GM12878 (cell line): ENCODE measurements at regions not wholly inside any gene's neighbourhood (a gene's known extent, or its start where the extent isn't known, plus 50 kb on each side); places are given as distances from the start of the nearest gene placed in this dataset.

Experiments used
- ATAC-seq: fragments of 200-7000 bp; cut with Tn5 transposase; 3 replicates; pipeline ENCODE4 v1.9.1; 2020; ENCODE audit warnings: mild to moderate bottlenecking, moderate library complexity
- BruUV-seq: library from RNA; stranded (reverse); fragments of 400-500 nt; replicated peaks from 2 replicates; lab custom pipeline; 2021; lab: Mats Ljungman, UMichigan
- CTCF ChIA-PET: fragments of 300-600 bp; sonication (Branson Sonifier 250); formaldehyde crosslinking; extraction: SDS; loops from one replicate; lab custom pipeline; 2021; ENCODE audit warnings: inconsistent platforms; lab: Yijun Ruan, JAX
- POLR2A ChIA-PET: fragments of 350-600 bp; formaldehyde crosslinking; extraction: SDS; loops from one replicate; lab custom pipeline; 2021; ENCODE audit warnings: inconsistent platforms; lab: Charles Lee
- RAD21 ChIA-PET: fragments of 300-600 bp; sonication (Branson Sonifier 250); formaldehyde crosslinking; loops from one replicate; lab custom pipeline; 2023; ENCODE audit warnings: antibody characterized with exemption; ENCODE audit not compliant: unreplicated experiment; lab: Charles Lee
- SMC1A ChIA-PET: fragments of 300-600 bp; sonication (Branson Sonifier 250); formaldehyde crosslinking; loops from one replicate; lab custom pipeline; 2023; ENCODE audit not compliant: unreplicated experiment, uncharacterized antibody; lab: Charles Lee
- DNase-seq: peaks from one replicate; pipeline ENCODE4 v3.0.0-alpha.2; 2011; ENCODE audit warnings: low read depth, low spot score
- FAIRE-seq: peaks from 3 replicates; lab custom pipeline; 2011; peaks lifted over from hg19 to GRCh38; lab: Jason Lieb, UNC
- H2AFZ ChIP-seq: 2 replicates; pipeline ENCODE4 v1.6.0; 2011; ENCODE audit warnings: low read depth, low read length, control low read depth; ENCODE audit not compliant: control insufficient read depth
- H3K27ac ChIP-seq: 2 replicates; pipeline ENCODE4 v1.5.1; 2011; ENCODE audit warnings: control low read depth; ENCODE audit not compliant: control insufficient read depth, insufficient read depth
- H3K27me3 ChIP-seq, 2 experiments: replicated peaks in 1 of 2; 2 replicates each; pipeline versions ENCODE4 v1.6.0 to v1.6.1; 2011; ENCODE audit warnings: low read length in 1 of 2; ENCODE audit not compliant: control insufficient read depth in 2 of 2, insufficient read depth in 2 of 2
- H3K36me3 ChIP-seq, 2 experiments: 2 replicates each; pipeline ENCODE4 v1.5.1; 2011; ENCODE audit warnings: low read length in 1 of 2; ENCODE audit not compliant: control insufficient read depth in 2 of 2, insufficient read depth in 2 of 2
- H3K4me1 ChIP-seq: 2 replicates; pipeline ENCODE4 v1.6.1; 2011; ENCODE audit warnings: mild to moderate bottlenecking, low read length, moderate library complexity, mixed read lengths; ENCODE audit not compliant: control insufficient read depth, insufficient read depth
- H3K4me2 ChIP-seq: 2 replicates; pipeline ENCODE4 v1.6.0; 2011; ENCODE audit warnings: control low read depth; ENCODE audit not compliant: control insufficient read depth, insufficient read depth
- H3K4me3 ChIP-seq: fragments of 200-600 bp; sonication (generic); 2 replicates; pipeline ENCODE4 v1.5.1; 2016
- H3K79me2 ChIP-seq: 2 replicates; pipeline ENCODE4 v1.6.0; 2011; ENCODE audit warnings: low read length; ENCODE audit not compliant: control insufficient read depth, insufficient read depth
- H3K9ac ChIP-seq: 2 replicates; pipeline ENCODE4 v1.8.0; 2011; ENCODE audit warnings: low read length, control low read depth, mixed read lengths; ENCODE audit not compliant: control insufficient read depth, insufficient read depth
- H3K9me3 ChIP-seq: replicated peaks from 3 replicates; pipeline ENCODE4 v1.5.1; 2011; ENCODE audit warnings: mild to moderate bottlenecking, low read length; ENCODE audit not compliant: control insufficient read depth, insufficient read depth
- H4K20me1 ChIP-seq: 2 replicates; pipeline ENCODE4 v1.6.0; 2011; ENCODE audit not compliant: control insufficient read depth, insufficient read depth
- CEBPZ ChIP-seq: fragments of 150-350 bp; IDR thresholded peaks from 2 replicates; pipeline ENCODE4 v1.6.1; 2016; ENCODE audit warnings: low read depth, low read length
- CUX1 ChIP-seq: IDR thresholded peaks from 2 replicates; pipeline ENCODE4 v1.6.1; 2012; ENCODE audit warnings: improper control_type of control experiment, low read depth, low read length; ENCODE audit not compliant: insufficient replicate concordance
- IKZF1 ChIP-seq: fragments of 450-650 bp; conservative IDR thresholded peaks from 2 replicates; pipeline ENCODE4 v1.6.1; 2017; ENCODE audit warnings: antibody characterized with exemption, mild to moderate bottlenecking
- NFYA ChIP-seq: IDR thresholded peaks from 2 replicates; pipeline ENCODE4 v1.6.1; 2011; ENCODE audit warnings: low read depth, mild to moderate bottlenecking, low read length, improper control_type of control experiment, borderline replicate concordance
- SMC3 ChIP-seq: IDR thresholded peaks from 2 replicates; pipeline ENCODE4 v1.6.1; 2011; ENCODE audit warnings: low read length, improper control_type of control experiment, borderline replicate concordance
- TCF7 ChIP-seq: IDR thresholded peaks from 2 replicates; pipeline ENCODE4 v1.6.1; 2014; ENCODE audit warnings: antibody characterized with exemption, borderline replicate concordance
- ZNF687 ChIP-seq: fragments of 450-650 bp; IDR thresholded peaks from 2 replicates; pipeline ENCODE4 v1.6.1; 2017; ENCODE audit warnings: mild to moderate bottlenecking, moderate library complexity
- WGBS: methylation state at CpG from one replicate; pipeline ENCODE4 v1.1.6; 2016; ENCODE audit warnings: low lambda C conversion rate; ENCODE audit not compliant: insufficient replicate concordance, insufficient coverage; ENCODE audit errors: missing lambda C conversion rate; 5-methylcytosine and 5-hydroxymethylcytosine counted together
- in situ Hi-C: fragments of 300-500 bp; cut with MboI; formaldehyde crosslinking; loops from 9 replicates; pipeline ENCODE4 v1.14.3; 2018; ENCODE audit warnings: mixed read lengths
- intact Hi-C: fragments of 100-400 bp; cut with micrococcal nuclease; formaldehyde crosslinking; loops from one replicate; pipeline ENCODE4 v1.14.2; 2022; ENCODE audit not compliant: unreplicated experiment

GRCh38 chr12:107225635-107226034 lies 132.3 kb upstream of the CRY1 start (continued):
- TF ChIP-seq CEBPZ = no peak

- H3K27me3 ChIP-seq = no peaks in the 10 kb centered on the region
- H3K4me2 ChIP-seq = no peak overlapping the region
- in situ Hi-C loops (no loop called here), intact Hi-C loops (no loop called here)
- no peak overlapping the region for H3K4me3 ChIP-seq
- H3K9ac ChIP-seq = no peak overlapping the region
- 2% methylated on average over 2 of the region's 2 CpGs for WGBS
- no peak overlapping the region for H2AFZ ChIP-seq
- FAIRE-seq (no peak), ATAC-seq (no peak), DNase-seq (no peak)
- CTCF ChIA-PET = interaction anchor here (0.9 kb wide), 1 partner anchor 95 kb away, joined by 3 read pairs; no protein-coding TSS in a partner anchor
- H3K27ac ChIP-seq = no peak overlapping the region
- RAD21 ChIA-PET = no interaction called here
- H4K20me1 ChIP-seq = no peaks in the 10 kb centered on the region
- BruUV-seq = no TSS peak
- SMC1A ChIA-PET = no interaction called here
- no peaks in the 10 kb centered on the region for H3K4me1 ChIP-seq
- POLR2A ChIA-PET = no interaction called here
- H3K9me3 ChIP-seq = no peaks in the 10 kb centered on the region
- no peaks in the 10 kb centered on the region for H3K79me2 ChIP-seq
- H3K36me3 ChIP-seq = no peaks in the 10 kb centered on the region
- no peak for TF ChIP-seq CUX1
- TF ChIP-seq ZNF687 = no peak
- no peak for TF ChIP-seq TCF7
- no peak for TF ChIP-seq IKZF1
- TF ChIP-seq SMC3 = no peak
- no peak for TF ChIP-seq NFYA
These were observed 132.8 kb upstream of the CRY1 start for GRCh38 chr12:107226126-107226525.
